WTC11 (cell line): ENCODE measurements at regions not wholly inside any gene's neighbourhood (a gene's known extent, or its start where the extent isn't known, plus 50 kb on each side); places are given as distances from the start of the nearest gene placed in this dataset.

ENCODE experiments used
- CTCF ChIP-seq: fragments of 200-600 bp; IDR thresholded peaks from 2 replicates; pipeline ENCODE4 v1.8.0; 2022; ENCODE audit warnings: antibody characterized with exemption
- E2F5 ChIP-seq: sonication (generic); formaldehyde crosslinking; IDR thresholded peaks from 2 replicates; pipeline ENCODE4 v1.8.1; 2022; ENCODE audit warnings: mild to moderate bottlenecking, moderate library complexity, missing genetic modification reagents
- ERG ChIP-seq: fragments of 250-450 bp; sonication (Bioruptor Pico); IDR thresholded peaks from 2 replicates; pipeline ENCODE4 v1.8.0; 2021; ENCODE audit warnings: mild to moderate bottlenecking
- JUN ChIP-seq: sonication (generic); formaldehyde crosslinking; IDR thresholded peaks from 2 replicates; pipeline ENCODE4 v1.8.0; 2023; ENCODE audit warnings: mild to moderate bottlenecking, missing genetic modification reagents
- MAX ChIP-seq: sonication (generic); formaldehyde crosslinking; IDR thresholded peaks from 2 replicates; pipeline ENCODE4 v1.8.0; 2022; ENCODE audit warnings: mild to moderate bottlenecking, missing genetic modification reagents
- NFYB ChIP-seq: sonication (generic); formaldehyde crosslinking; conservative IDR thresholded peaks from 2 replicates; pipeline ENCODE4 v1.8.0; 2022; ENCODE audit warnings: low read depth, missing genetic modification reagents
- SP1 ChIP-seq: sonication (generic); formaldehyde crosslinking; conservative IDR thresholded peaks from 2 replicates; pipeline ENCODE4 v1.8.1; 2022; ENCODE audit warnings: missing genetic modification reagents
- STAT6 ChIP-seq: sonication (generic); formaldehyde crosslinking; conservative IDR thresholded peaks from 2 replicates; pipeline ENCODE4 v1.8.1; 2023; ENCODE audit warnings: mild to moderate bottlenecking, low read depth, missing genetic modification reagents, moderate library complexity
- ZNF232 ChIP-seq: sonication (generic); formaldehyde crosslinking; IDR thresholded peaks from 2 replicates; pipeline ENCODE4 v1.8.0; 2022; ENCODE audit warnings: mild to moderate bottlenecking, missing genetic modification reagents
- ZNF317 ChIP-seq: sonication (generic); formaldehyde crosslinking; IDR thresholded peaks from 2 replicates; pipeline ENCODE4 v1.8.1; 2023; ENCODE audit warnings: low read depth, mild to moderate bottlenecking, moderate library complexity, missing genetic modification reagents, borderline replicate concordance
- ZSCAN18 ChIP-seq: fragments of 250-450 bp; sonication (Bioruptor Pico); IDR thresholded peaks from 2 replicates; pipeline ENCODE4 v2.1.2; 2022; ENCODE audit warnings: mild to moderate bottlenecking, moderate library complexity

- TF ChIP-seq E2F5 (CRISPR knock-in tag) (no peak), CTCF (no peak), ERG (CRISPR knock-in tag) (no peak), STAT6 (CRISPR knock-in tag) (no peak), JUN (CRISPR knock-in tag) (no peak), MAX (CRISPR knock-in tag) (no peak), SP1 (CRISPR knock-in tag) (no peak), NFYB (CRISPR knock-in tag) (no peak), ZNF317 (CRISPR knock-in tag) (no peak), ZSCAN18 (CRISPR knock-in tag) (no peak), ZNF232 (no peak)
Measured at GRCh38 chr5:2517451-2517850, 234.0 kb downstream of the IRX2 start.
